Fibroblast of skin of right biceps (primary cell): ENCODE measurements at regions not wholly inside any gene's neighbourhood (a gene's known extent, or its start where the extent isn't known, plus 50 kb on each side); places are given as distances from the start of the nearest gene placed in this dataset.
"Not testable (repeated sequence)": the region's sequence is repeated elsewhere in the genome, so short reads cannot be mapped to it uniquely, and the experiment has no call there.

Experiments used
- DNase-seq: peaks from one replicate; pipeline ENCODE4 v3.0.0-alpha.2; 2013

DNA sequence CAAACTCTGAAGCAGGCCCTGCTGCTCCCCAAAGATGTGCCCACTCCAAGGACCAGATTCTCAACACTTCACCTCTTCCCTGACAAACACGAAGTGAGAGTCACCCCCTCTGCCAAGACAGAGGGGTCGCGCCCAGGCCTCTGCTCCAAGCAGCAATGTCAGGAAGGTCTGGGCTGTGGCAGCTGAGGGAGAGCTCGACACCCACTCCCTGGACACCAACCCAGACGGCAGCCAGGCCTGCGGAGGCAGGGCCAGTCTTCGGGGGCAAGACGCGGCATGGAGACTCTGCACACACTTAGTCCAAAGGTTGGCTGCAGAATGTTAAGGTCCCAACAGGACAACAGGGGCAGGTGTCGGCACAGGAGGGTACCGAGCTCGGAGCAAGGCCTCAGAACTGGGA is 144.2 kb downstream of the DLL1 start:
- DNase-seq = no peak

DNA sequence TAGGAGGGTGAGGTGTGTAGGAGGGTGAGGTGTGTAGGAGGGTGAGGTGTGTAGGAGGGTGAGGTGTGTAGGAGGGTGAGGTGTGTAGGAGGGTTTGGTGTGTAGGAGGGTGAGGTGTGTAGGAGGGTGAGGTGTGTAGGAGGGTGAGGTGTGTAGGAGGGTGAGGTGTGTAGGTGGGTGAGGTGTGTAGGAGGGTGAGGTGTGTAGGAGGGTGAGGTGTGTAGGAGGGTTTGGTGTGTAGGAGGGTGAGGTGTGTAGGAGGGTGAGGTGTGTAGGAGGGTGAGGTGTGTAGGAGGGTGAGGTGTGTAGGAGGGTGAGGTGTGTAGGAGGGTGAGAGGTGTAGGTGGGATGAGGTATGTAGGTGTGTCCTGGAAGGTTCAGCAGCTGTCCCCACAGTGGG is 144.7 kb downstream of the DLL1 start:
- DNase-seq = not testable (repeated sequence)

GRCh38 chr6:170145716-170146115 is 145.2 kb downstream of the DLL1 start:
- DNase-seq = not testable (repeated sequence)

DNA sequence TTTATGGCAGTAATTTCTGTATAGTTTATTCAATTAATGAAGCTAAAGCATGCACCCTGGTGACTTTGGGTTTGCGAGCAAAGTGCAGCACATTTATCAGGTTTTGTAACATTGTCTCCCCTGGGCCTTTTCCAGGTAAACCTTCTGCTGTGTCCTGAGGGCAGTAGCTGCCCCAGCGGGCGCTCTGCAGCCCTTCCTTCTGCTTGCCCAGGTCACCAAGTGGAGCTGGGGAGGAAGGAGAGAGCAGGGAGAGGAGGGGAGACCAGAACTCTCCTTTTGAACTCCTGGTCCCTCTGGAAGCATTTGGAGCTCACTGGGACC is 145.6 kb downstream of the DLL1 start:
- no peak for DNase-seq

DNA sequence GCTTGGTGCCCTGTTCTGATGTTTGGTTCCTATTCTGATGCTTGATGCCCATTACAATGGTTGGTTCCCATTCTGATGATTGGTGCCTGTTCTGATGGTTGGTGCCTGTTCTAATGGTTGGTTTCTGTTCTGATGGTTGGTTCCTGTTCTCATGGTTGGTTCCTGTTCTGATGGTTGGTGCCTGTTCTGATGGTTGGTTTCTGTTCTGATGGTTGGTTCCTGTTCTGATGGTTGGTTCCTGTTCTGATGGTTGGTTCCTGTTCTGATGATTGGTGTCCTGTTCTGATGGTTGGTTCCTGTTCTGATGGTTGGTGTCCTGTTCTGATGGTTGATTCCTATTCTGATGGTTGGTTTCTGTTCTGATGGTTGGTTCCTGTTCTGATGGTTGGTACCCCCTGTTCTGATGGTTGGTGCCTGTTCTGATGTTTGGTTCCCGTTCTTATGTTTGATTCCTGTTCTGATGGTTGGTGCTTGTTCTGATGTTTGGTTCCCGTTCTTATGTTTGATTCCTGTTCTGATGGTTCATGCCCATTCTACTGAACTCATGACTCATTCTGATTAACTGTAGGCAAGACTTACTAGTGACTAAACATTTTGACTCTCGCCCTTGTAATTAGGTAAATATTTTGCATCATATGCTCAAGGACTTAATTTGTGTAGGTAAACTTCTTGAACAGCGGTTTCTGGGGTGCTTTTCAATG is 146.2 kb downstream of the DLL1 start:
- no peak for DNase-seq

- no peak for DNase-seq
Measured at GRCh38 chr6:170143401-170144150, 147.3 kb downstream of the DLL1 start.

DNA sequence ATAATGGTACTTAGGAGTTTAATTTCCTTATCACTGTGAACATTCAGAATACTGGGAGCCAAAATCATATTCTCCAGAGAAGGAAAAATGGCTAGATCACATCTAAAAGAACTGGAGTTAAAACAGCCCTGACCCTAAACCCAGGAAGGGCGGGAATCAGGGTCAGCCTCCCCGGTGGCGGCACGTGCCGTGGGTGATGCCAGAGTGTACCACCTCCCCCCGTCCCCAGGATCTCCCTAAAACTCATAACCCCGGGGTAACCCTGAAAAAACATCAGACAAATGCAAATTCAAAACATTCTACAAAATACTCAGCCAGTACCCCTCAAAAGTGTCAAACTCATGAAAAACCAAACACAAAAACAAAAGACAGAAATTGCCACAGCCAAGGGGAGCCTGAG is 148.3 kb downstream of the DLL1 start:
- no peak for DNase-seq

- DNase-seq = not testable (repeated sequence)
Measured at GRCh38 chr6:170141061-170141460, 149.8 kb downstream of the DLL1 start.

- no peak for DNase-seq
Measured at GRCh38 chr6:170140129-170140528, 150.7 kb downstream of the DLL1 start.

- no peak for DNase-seq
Measured at GRCh38 chr6:170139531-170139930, 151.3 kb downstream of the DLL1 start.

DNA sequence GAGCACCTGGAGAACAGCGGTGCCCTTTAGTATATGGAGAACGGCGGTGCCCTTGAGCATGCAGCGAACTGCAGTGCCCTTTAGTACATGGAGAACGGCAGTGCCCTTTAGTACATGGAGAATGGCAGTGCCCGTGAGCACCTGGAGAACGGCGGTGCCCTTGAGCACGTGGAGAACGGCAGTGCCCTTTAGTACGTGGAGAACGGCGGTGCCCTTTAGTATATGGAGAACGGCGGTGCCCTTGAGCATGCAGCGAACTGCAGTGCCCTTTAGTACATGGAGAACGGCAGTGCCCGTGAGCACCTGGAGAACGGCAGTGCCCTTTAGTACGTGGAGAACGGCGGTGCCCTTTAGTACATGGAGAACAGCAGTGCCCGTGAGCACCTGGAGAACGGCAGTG is 151.8 kb downstream of the DLL1 start:
- not testable (repeated sequence) for DNase-seq

GRCh38 chr6:170137911-170138910 is 152.7 kb downstream of the DLL1 start:
- DNase-seq = no peak

- DNase-seq = no peak
Measured at GRCh38 chr6:170137176-170137891, 153.5 kb downstream of the DLL1 start.

DNA sequence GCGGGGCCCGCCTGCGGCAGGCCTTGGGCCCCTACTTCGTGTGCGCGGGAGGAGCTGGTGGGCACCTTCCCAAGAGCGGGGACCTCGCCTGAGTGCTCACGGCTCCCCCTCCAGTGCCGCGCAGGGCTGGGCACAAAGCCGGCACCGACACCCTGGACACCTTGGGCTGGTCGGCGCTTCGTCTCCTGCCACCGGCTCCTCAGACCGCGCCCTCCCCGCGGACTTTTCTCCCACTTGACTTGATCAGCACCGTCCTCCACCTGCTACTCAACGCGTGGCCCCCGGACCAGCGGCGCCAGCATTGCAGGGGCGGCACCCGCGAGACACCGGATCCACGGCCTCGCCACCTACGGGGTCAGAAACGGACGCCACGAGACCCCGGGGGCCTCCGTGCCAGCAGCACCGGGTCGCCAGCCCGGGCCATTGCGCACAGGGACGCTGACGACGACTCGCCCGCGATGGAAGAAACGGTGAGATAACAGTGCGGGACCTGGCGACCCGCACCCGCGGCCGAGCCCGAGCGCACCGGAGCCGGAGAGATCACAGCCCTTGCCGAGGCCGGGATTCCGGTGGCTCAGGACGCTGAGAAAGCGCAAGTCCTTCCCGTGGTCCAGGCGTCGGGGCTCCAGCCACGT is 154.2 kb downstream of the DLL1 start:
- DNase-seq = no peak

DNA sequence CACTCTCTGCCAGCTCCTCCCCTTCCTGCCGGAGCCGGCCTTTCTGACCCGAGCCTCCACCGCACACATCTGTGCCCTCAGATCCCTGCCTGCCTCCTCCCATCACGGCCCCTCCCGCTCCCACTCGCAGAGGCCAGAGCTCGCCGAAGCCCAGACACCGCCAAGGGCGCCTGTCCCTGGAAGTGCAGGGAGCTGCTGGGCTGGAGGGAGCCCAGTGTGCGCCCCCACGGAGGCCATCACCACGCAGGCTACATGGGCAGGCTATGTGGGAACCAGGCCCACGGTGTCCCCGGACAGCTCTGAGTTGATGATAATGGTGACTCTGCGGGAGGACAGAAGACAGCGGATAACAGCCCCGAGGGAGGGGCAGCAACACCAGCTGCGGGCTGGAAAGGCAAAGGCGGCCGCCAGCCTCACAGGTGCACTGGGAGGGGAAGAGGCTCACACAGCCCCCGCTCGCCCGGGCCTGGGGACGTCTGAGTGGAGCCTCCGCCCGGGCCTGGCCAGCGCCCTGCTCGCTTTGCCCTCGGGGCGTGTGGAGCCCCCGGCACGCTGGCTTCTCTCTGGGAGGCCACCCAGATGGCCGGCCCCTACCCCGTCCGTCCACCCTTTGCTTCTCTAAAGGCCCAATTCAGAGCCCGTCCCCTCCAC is 154.9 kb downstream of the DLL1 start:
- DNase-seq = no peak

DNA sequence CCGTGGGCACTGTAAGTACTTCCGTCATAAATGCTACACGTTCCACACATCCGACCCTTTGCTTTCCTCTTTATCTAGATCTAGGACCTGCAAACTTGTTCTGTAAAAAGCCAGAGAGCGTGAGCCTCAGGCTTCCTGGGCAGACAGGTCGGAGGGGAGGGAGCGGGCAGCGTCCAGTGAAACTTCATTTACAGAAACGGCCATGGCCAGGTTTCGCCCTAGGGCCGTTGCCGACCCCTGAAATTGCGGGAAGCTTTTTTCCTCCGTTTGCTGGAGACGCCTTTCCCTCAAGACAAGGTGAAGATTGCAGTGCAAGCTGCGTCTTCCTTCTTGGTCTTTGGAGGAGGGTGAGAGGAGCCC is 155.4 kb downstream of the DLL1 start:
- DNase-seq = no peak

GRCh38 chr6:170134471-170135440 is 156.1 kb downstream of the DLL1 start:
- DNase-seq = no peak

DNA sequence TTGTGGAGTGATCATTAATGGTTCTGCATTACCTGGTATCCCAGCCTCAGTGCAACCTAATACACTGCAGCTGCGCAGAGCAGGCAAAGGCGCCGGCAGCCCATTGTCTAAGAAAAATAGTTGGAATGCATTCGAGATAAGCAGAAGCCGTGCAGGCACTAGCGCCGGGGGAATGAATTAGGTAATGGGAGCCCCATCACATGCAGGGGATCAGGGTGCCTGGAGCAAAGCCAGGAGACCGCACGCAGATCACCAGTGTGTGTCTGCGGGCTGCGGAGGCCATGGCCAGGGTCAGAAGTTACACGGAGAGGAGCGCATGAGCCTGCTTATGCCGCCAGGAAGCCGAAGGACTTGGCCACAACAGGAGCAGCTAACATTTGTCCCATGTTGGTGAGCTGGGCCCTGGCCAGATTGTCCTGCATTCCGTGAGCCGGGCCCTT is 156.8 kb downstream of the DLL1 start:
- DNase-seq = no peak

- no peak for DNase-seq
Measured at GRCh38 chr6:170132561-170132991, 158.3 kb downstream of the DLL1 start.

GRCh38 chr6:170132011-170132521 is 158.8 kb downstream of the DLL1 start:
- no peak for DNase-seq
